SK-N-SH (cell line): ENCODE measurements at regions not wholly inside any gene's neighbourhood (a gene's known extent, or its start where the extent isn't known, plus 50 kb on each side); places are given as distances from the start of the nearest gene placed in this dataset.
"Not testable (repeated sequence)": the region's sequence is repeated elsewhere in the genome, so short reads cannot be mapped to it uniquely, and the experiment has no call there.

Experiments
- CTCF ChIA-PET: fragments of 300-600, 350-600 bp; formaldehyde crosslinking; extraction: SDS; loops from one replicate; lab custom pipeline; 2021; lab: Yijun Ruan, JAX
- POLR2A ChIA-PET: fragments of 350-600 bp; sonication (Branson Sonifier 250); formaldehyde crosslinking; extraction: SDS; loops from one replicate; lab custom pipeline; 2020; ENCODE audit warnings: antibody characterized with exemption, inconsistent platforms; lab: Yijun Ruan, JAX
- DNase-seq: peaks from one replicate; pipeline ENCODE4 v3.0.0; 2012
- H2AFZ ChIP-seq: fragments of 200-600 bp; sonication (generic); 2 replicates; pipeline ENCODE4 v1.8.1; 2016; ENCODE audit warnings: antibody characterized with exemption, mild to moderate bottlenecking, low read depth
- H3F3A ChIP-seq: fragments of 200-600 bp; sonication (generic); replicated peaks from 2 replicates; pipeline ENCODE3; 2016; ENCODE audit warnings: antibody characterized with exemption, mild to moderate bottlenecking; ENCODE audit not compliant: insufficient read depth
- H3K27ac ChIP-seq, 2 experiments: fragments of 200-500 bp in 1 of 2; fragments of 200-600 bp in 1 of 2; sonication (Bioruptor generic) in 1 of 2; sonication (generic), shearing (Covaris generic) in 1 of 2; 2 replicates each; pipeline versions ENCODE4 v1.5.1 to v1.6.1; 2014 to 2016; ENCODE audit warnings: low read depth in 2 of 2, inconsistent platforms in 1 of 2, low read length in 1 of 2, mild to moderate bottlenecking in 1 of 2, mixed read lengths in 1 of 2
- H3K27me3 ChIP-seq: fragments of 200-600 bp; sonication (generic), shearing (Covaris generic); 2 replicates; pipeline ENCODE4 v1.6.1; 2016; ENCODE audit warnings: mixed run types; ENCODE audit not compliant: insufficient read depth
- H3K36me3 ChIP-seq, 2 experiments: fragments of 200-500 bp in 1 of 2; fragments of 200-600 bp in 1 of 2; sonication (Bioruptor generic) in 1 of 2; sonication (generic) in 1 of 2; replicated peaks in 1 of 2; 2 replicates each; pipeline versions ENCODE3 to v1.5.1; 2014 to 2016; ENCODE audit warnings: low read length in 1 of 2, mild to moderate bottlenecking in 1 of 2; ENCODE audit not compliant: insufficient read depth in 2 of 2, control insufficient read depth in 1 of 2
- H3K4me1 ChIP-seq, 2 experiments: fragments of 200-500 bp in 1 of 2; fragments of 200-600 bp in 1 of 2; sonication (Bioruptor generic) in 1 of 2; sonication (generic), shearing (Covaris generic) in 1 of 2; 2 replicates each; pipeline versions ENCODE4 v1.5.1 to v1.6.1; 2014 to 2016; ENCODE audit warnings: low read depth in 1 of 2, low read length in 1 of 2, mixed run types in 1 of 2; ENCODE audit not compliant: insufficient read depth in 2 of 2, control insufficient read depth in 1 of 2
- H3K4me2 ChIP-seq: fragments of 200-600 bp; sonication (generic), shearing (Covaris generic); 2 replicates; pipeline ENCODE4 v1.6.1; 2017; ENCODE audit warnings: mixed run types
- H3K4me3 ChIP-seq, 2 experiments: fragments of 200-500 bp in 1 of 2; fragments of 200-600 bp in 1 of 2; sonication (Bioruptor generic) in 1 of 2; sonication (generic), shearing (Covaris generic) in 1 of 2; 2 replicates each; pipeline versions ENCODE4 v1.5.1 to v1.8.1; 2014 to 2016; ENCODE audit warnings: low read depth in 2 of 2, inconsistent platforms in 1 of 2, low read length in 1 of 2, mild to moderate bottlenecking in 1 of 2, mixed read lengths in 1 of 2, moderate library complexity in 1 of 2
- H3K79me2 ChIP-seq: fragments of 200-600 bp; sonication (generic); 2 replicates; pipeline ENCODE4 v1.8.1; 2017; ENCODE audit warnings: mild to moderate bottlenecking; ENCODE audit not compliant: insufficient read depth
- H3K9ac ChIP-seq: fragments of 200-600 bp; sonication (generic); 2 replicates; pipeline ENCODE4 v1.6.1; 2017; ENCODE audit warnings: mixed run types
- H3K9me2 ChIP-seq: fragments of 200-600 bp; sonication (generic); 2 replicates; pipeline ENCODE4 v1.6.1; 2017; ENCODE audit warnings: mixed run types
- H3K9me3 ChIP-seq: fragments of 200-600 bp; sonication (generic); 2 replicates; pipeline ENCODE4 v1.6.1; 2017; ENCODE audit warnings: mixed run types, mild to moderate bottlenecking, moderate library complexity
- H4K20me1 ChIP-seq: fragments of 200-600 bp; sonication (generic); 2 replicates; pipeline ENCODE4 v1.6.1; 2017; ENCODE audit warnings: mild to moderate bottlenecking, mixed run types; ENCODE audit not compliant: insufficient read depth
- CTCF ChIP-seq: fragments of 200-600 bp; sonication (generic); IDR thresholded peaks from 2 replicates; pipeline ENCODE4 v1.6.1; 2017; ENCODE audit warnings: antibody characterized with exemption, mild to moderate bottlenecking, moderate library complexity
- EZH2phosphoT487 ChIP-seq: fragments of 200-600 bp; sonication (generic); IDR thresholded peaks from 2 replicates; pipeline ENCODE4 v1.6.1; 2017; ENCODE audit warnings: low read depth, mixed run types, mild to moderate bottlenecking, antibody characterized with exemption, moderate library complexity, borderline replicate concordance
- FOSL2 ChIP-seq: IDR thresholded peaks from 2 replicates; pipeline ENCODE4 v1.4.0; 2012; ENCODE audit warnings: low read depth, mild to moderate bottlenecking, moderate library complexity, borderline replicate concordance
- GABPA ChIP-seq: IDR thresholded peaks from 2 replicates; pipeline ENCODE4 v1.4.0; 2012; ENCODE audit warnings: low read depth, mild to moderate bottlenecking
- GATA2 ChIP-seq: sonication (generic); formaldehyde crosslinking; IDR thresholded peaks from 2 replicates; pipeline ENCODE4 v1.5.0; 2020; ENCODE audit warnings: mild to moderate bottlenecking, missing genetic modification reagents
- JUND ChIP-seq: IDR thresholded peaks from 2 replicates; pipeline ENCODE4 v1.4.0; 2012
- MXI1 ChIP-seq: IDR thresholded peaks from 2 replicates; pipeline ENCODE4 v1.6.1; 2012; ENCODE audit warnings: mild to moderate bottlenecking, low read depth, low read length, improper control_type of control experiment
- NFIC ChIP-seq: IDR thresholded peaks from 2 replicates; pipeline ENCODE4 v1.4.0; 2012; ENCODE audit warnings: borderline replicate concordance
- PBX3 ChIP-seq: IDR thresholded peaks from 2 replicates; pipeline ENCODE4; 2012
- RAD21 ChIP-seq: IDR thresholded peaks from 2 replicates; pipeline ENCODE4 v1.6.1; 2012; ENCODE audit warnings: mild to moderate bottlenecking, low read length
- REST ChIP-seq: IDR thresholded peaks from 2 replicates; pipeline ENCODE4 v1.6.1; 2012; ENCODE audit warnings: mild to moderate bottlenecking, low read depth, low read length, moderate library complexity
- RFX5 ChIP-seq: IDR thresholded peaks from 2 replicates; pipeline ENCODE4 v1.6.1; 2012; ENCODE audit warnings: mild to moderate bottlenecking, improper control_type of control experiment, low read length
- RXRA ChIP-seq: IDR thresholded peaks from 2 replicates; pipeline ENCODE4 v1.4.0; 2012; ENCODE audit warnings: low read depth, mild to moderate bottlenecking, borderline replicate concordance
- SMC3 ChIP-seq: IDR thresholded peaks from 2 replicates; pipeline ENCODE4 v1.6.1; 2012; ENCODE audit warnings: low read depth, low read length, improper control_type of control experiment
- TAF1 ChIP-seq: IDR thresholded peaks from 2 replicates; pipeline ENCODE4 v1.6.1; 2012; ENCODE audit warnings: low read depth, mild to moderate bottlenecking, low read length, moderate library complexity, borderline replicate concordance
- TCF12 ChIP-seq: IDR thresholded peaks from 2 replicates; pipeline ENCODE4 v1.4.0; 2012
- TEAD4 ChIP-seq: IDR thresholded peaks from 2 replicates; pipeline ENCODE4 v1.4.0; 2012; ENCODE audit warnings: mild to moderate bottlenecking, borderline replicate concordance; ENCODE audit not compliant: insufficient read depth
- USF2 ChIP-seq: fragments of 150-350 bp; IDR thresholded peaks from 2 replicates; pipeline ENCODE4 v1.6.1; 2017; ENCODE audit warnings: antibody characterized with exemption, low read length, low read depth, borderline replicate concordance
- YY1 ChIP-seq: IDR thresholded peaks from 2 replicates; pipeline ENCODE4 v1.4.0; 2012; ENCODE audit warnings: low read depth, mild to moderate bottlenecking
- WGBS: methylation state at CpG from one replicate; pipeline ENCODE4 v1.1.6; 2017; ENCODE audit warnings: low lambda C conversion rate; 5-methylcytosine and 5-hydroxymethylcytosine counted together

- TF ChIP-seq GATA2 (CRISPR knock-in tag): no peak
- TF ChIP-seq SMC3: no peak
- no peak for TF ChIP-seq GABPA
- no peak for TF ChIP-seq FOSL2
- no peak for TF ChIP-seq RAD21
- TF ChIP-seq REST: no peak
- TF ChIP-seq RXRA: no peak
- no peak for TF ChIP-seq YY1
- no peak for TF ChIP-seq TCF12
- no peak for TF ChIP-seq MXI1
- TF ChIP-seq EZH2phosphoT487: no peak
- no peak for TF ChIP-seq JUND
- no peak for TF ChIP-seq RFX5
- TF ChIP-seq CTCF: no peak
- no peak for TF ChIP-seq USF2
- no peak for TF ChIP-seq NFIC
- TF ChIP-seq TEAD4: no peak
- TF ChIP-seq TAF1: no peak
- no peak for TF ChIP-seq PBX3
- no peaks in the 10 kb centered on the region for H3K9me3 ChIP-seq
Measured at GRCh38 chr7:89714131-89714530, 440.1 kb upstream of the STEAP1 start.

GRCh38 chr7:89718941-89719340 lies 435.3 kb upstream of the STEAP1 start:
- DNase-seq, H3K9ac ChIP-seq, POLR2A ChIA-PET, H3K4me3 ChIP-seq, H3F3A ChIP-seq, H2AFZ ChIP-seq, H3K79me2 ChIP-seq, H3K36me3 ChIP-seq, H3K9me2 ChIP-seq, H4K20me1 ChIP-seq, H3K27ac ChIP-seq, H3K9me3 ChIP-seq, H3K4me1 ChIP-seq, H3K4me2 ChIP-seq, H3K27me3 ChIP-seq: not testable (repeated sequence)
- 34% methylated on average over 2 of the region's 2 CpGs for WGBS
- CTCF ChIA-PET: interaction anchor here (1.6 kb wide), 1 partner anchor 31 kb away, joined by 3 read pairs; no protein-coding TSS in a partner anchor

More at GRCh38 chr7:89714131-89714530, 440.1 kb upstream of the STEAP1 start:
- Histone ChIP-seq H3K36me3 (no peaks in the 10 kb centered on the region), H3K9ac (no peak overlapping the region), H3K4me2 (no peak overlapping the region), H3F3A (no peaks in the 10 kb centered on the region), H3K9me2 (no peaks in the 10 kb centered on the region), H3K4me1 (no peaks in the 10 kb centered on the region), H2AFZ (no peak overlapping the region), H3K27ac (no peak overlapping the region), H4K20me1 (no peaks in the 10 kb centered on the region), H3K79me2 (no peaks in the 10 kb centered on the region), H3K27me3 (no peaks in the 10 kb centered on the region), H3K4me3 (no peak overlapping the region)
- ChIA-PET POLR2A (no interaction called here), CTCF (interaction anchor here (1.2 kb wide), 1 partner anchor 9 kb away, joined by 5 read pairs; no protein-coding TSS in a partner anchor)
- 7% methylated on average over 2 of the region's 2 CpGs for WGBS
- no peak for DNase-seq
